LNCaP clone FGC (cell line): ENCODE measurements at regions not wholly inside any gene's neighbourhood (a gene's known extent, or its start where the extent isn't known, plus 50 kb on each side); places are given as distances from the start of the nearest gene placed in this dataset.

ENCODE experiments used
- DNase-seq: peaks from one replicate; pipeline ENCODE4 v3.0.0-alpha.2; 2011; ENCODE audit warnings: low read depth
- H3K4me3 ChIP-seq: 2 replicates; pipeline ENCODE4 v1.5.1; 2011; ENCODE audit warnings: mild to moderate bottlenecking, low read depth, low read length, control low read depth
- TF ChIP-seq, protein P1 (sequence below): IDR thresholded peaks from 2 replicates; pipeline ENCODE4 v1.5.1; 2012; ENCODE audit warnings: mild to moderate bottlenecking; ENCODE audit not compliant: control insufficient read depth, insufficient read depth; ENCODE audit errors: extremely low read depth

DNA sequence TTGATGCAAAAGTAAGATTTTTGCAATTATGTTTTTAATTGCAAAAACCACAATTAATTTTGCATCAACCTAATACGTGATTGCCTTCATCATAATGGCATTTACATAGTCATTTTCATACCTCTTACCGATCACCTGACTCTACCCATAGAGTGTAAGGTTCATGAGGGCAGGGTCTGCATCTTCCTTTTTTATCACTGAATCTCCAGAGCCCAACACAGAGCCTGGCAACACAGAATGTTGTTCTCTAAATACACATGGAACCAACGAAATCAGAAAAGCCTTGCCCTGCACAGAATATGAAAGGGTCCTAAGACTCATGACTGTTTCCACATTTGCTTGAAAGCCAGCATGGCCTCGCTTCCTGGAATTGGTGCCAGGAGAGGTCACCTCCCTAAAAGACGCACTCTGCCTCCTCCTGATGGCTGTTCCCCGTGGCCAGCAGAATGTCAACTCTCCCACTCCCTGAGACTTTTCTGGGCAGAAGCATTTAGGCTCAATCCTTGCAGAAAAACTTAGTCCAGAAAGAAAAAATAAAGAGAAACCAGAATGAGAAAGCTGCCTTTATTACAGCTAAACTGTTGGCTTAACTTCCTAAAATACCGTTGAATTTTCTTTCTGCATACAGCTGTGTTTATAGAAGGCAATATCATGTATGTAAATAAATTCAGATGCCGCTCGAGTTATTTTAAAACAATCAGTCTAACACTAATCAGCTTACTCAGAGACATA lies 327.8 kb upstream of the MAF start:
- H3K4me3 ChIP-seq: no peak overlapping the region
- TF ChIP-seq, protein P1, sequence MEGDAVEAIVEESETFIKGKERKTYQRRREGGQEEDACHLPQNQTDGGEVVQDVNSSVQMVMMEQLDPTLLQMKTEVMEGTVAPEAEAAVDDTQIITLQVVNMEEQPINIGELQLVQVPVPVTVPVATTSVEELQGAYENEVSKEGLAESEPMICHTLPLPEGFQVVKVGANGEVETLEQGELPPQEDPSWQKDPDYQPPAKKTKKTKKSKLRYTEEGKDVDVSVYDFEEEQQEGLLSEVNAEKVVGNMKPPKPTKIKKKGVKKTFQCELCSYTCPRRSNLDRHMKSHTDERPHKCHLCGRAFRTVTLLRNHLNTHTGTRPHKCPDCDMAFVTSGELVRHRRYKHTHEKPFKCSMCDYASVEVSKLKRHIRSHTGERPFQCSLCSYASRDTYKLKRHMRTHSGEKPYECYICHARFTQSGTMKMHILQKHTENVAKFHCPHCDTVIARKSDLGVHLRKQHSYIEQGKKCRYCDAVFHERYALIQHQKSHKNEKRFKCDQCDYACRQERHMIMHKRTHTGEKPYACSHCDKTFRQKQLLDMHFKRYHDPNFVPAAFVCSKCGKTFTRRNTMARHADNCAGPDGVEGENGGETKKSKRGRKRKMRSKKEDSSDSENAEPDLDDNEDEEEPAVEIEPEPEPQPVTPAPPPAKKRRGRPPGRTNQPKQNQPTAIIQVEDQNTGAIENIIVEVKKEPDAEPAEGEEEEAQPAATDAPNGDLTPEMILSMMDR: no peak
- no peak for DNase-seq

DNA sequence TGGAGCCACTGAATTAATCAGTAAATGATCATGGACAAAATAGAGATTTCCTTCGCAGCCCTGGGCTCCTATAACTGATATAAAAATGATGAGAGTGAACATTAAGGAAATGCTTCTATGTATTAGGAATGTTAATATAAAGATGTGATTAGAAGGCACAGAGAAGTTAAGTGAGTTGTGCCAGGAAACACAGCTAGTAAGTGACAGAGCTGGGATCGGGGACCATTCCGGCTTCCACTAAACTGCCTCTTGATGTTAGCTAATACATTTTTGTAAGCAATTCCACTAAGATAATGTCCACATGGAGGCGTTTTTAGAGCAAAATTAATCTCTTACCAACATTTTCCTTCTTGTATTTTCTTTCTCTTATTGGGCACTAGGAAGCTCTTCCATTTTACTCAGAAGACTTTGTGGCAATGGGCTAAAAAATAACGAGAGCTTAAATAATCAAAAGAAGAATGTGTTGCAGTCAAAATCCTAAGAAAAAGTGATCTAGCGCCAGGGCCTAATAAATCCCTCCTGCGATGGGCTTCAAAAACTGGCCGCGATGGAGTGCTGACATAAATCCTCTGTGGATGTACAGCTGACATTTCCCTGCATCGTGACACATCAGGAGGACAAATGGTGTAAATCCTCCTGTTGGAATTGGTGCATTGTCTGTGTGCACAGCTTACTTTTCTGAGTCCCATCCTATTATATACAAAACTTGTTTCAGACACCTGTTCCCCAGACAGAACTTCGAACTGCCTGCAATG lies 326.1 kb upstream of the MAF start:
- DNase-seq: no peak
- TF ChIP-seq, protein P1: no peak
- no peak overlapping the region for H3K4me3 ChIP-seq

DNA sequence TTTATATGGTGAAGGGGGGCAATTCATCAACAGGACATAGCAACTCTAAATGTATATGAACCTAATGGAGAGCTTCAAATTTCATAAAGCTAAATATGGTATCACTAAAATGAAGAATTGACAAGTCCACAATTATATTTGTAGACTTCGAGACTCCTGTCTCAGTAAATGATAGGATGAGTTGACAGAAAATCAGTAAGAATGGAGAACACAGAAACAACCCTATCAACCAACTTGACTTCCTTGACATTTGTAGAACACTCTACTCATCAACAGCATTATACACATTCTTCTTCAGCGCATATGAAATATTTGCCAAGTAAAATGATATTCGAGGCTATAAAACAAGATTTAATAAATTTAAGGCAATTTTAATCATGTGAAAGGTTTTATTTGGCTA lies 322.9 kb upstream of the MAF start:
- no peak for DNase-seq
- TF ChIP-seq, protein P1: no peak

DNA sequence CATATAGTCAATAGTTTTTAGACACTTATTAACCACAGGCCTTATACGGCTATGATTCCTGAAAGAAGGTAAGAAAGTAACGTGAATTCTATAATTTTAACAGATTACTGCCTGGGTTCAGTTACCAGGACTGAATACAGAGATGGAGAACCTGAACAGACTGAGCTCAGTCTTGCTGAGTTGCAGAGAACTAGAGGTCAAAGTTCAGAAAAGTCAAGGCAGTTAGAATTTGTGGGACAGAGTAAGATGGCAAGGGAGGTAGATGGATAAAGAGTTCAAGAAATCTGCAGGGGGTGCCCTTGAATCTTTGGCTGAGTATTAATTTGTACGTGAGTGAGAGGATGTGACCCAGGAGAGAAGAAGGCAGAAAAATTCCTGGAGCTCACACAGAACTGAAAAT lies 320.1 kb upstream of the MAF start:
- no peak for DNase-seq
- H3K4me3 ChIP-seq: no peak overlapping the region
- TF ChIP-seq, protein P1: no peak

More for the DNA sequence above, 322.9 kb upstream of the MAF start:
- H3K4me3 ChIP-seq: no peak overlapping the region

DNA sequence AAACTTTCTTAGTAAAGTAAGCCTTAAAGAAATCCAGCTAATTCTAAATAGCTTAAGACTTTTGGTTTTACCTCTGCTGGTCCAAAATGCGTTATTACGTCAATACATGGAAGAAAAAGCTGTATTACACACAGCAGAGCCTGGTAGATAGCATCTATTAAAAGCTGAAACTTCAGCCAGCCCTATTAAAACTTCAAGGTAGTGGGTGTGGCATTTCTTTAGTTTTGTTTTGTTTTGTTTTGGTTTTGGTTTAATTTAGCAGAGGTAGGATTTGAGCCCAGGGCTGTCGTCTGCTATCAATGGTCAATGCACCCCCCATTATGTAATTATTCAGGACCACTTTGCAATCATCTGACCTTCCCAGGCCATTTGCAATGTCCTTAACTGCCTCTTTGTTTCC lies 318.4 kb upstream of the MAF start:
- no peak overlapping the region for H3K4me3 ChIP-seq
- TF ChIP-seq, protein P1: no peak
- no peak for DNase-seq

DNA sequence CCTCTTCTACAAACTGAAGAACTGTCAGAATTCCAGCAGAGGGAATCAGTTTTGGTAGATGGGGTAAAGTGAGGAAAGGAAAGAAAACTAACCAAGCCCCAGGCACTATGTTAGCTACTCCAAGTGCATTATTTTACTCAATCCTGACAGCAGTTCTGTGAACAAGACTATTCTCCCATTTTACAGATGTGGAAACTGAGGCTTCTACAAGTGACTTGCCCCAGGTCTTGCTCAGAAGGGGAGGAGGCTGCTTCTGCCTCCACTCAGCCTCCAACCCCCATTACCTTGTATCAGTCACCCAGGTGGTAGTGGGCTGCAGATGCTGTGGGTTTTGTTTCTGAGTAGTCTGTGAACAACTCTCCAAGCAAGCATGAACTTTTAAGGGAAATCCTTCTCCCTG lies 315.2 kb upstream of the MAF start:
- no peak overlapping the region for H3K4me3 ChIP-seq
- no peak for DNase-seq
- TF ChIP-seq, protein P1: no peak
